Testis (tissue), 2 donors: ENCODE measurements at regions not wholly inside any gene's neighbourhood (a gene's known extent, or its start where the extent isn't known, plus 50 kb on each side); places are given as distances from the start of the nearest gene placed in this dataset.

Experiments
- DNase-seq: peaks from one replicate; pipeline ENCODE4 v3.0.0-alpha.2; 2019
- H3K27ac ChIP-seq, 2 donors: fragments of 200-600 bp; sonication (generic); one replicate each; pipeline ENCODE4 v1.5.1; 2019
- H3K27me3 ChIP-seq: fragments of 200-600 bp; sonication (generic); one replicate; pipeline ENCODE4 v1.5.1; 2019
- H3K36me3 ChIP-seq: fragments of 200-600 bp; sonication (generic); one replicate; pipeline ENCODE4 v1.5.1; 2017; ENCODE audit warnings: low read depth; ENCODE audit errors: missing control alignments
- H3K4me1 ChIP-seq: fragments of 200-600 bp; sonication (generic); one replicate; pipeline ENCODE4 v1.5.1; 2019
- H3K4me3 ChIP-seq, 2 donors: fragments of 200-600 bp; sonication (generic); one replicate each; pipeline ENCODE4 v1.5.1; 2017 to 2019
- H3K9me3 ChIP-seq: fragments of 200-600 bp; sonication (generic); one replicate; pipeline ENCODE4 v1.5.1; 2017
- CTCF ChIP-seq, 3 experiments: fragments of 450-650 bp in 2 of 3; fragments of 200-600 bp in 1 of 3; sonication (generic) in 1 of 3; IDR thresholded peaks; one replicate each; pipeline ENCODE4 v1.5.1; 2016 to 2019; ENCODE audit warnings: antibody characterized with exemption in 3 of 3, mild to moderate bottlenecking in 2 of 3, moderate library complexity in 1 of 3
- POLR2A ChIP-seq: fragments of 450-650 bp; IDR thresholded peaks from one replicate; pipeline ENCODE4 v1.6.1; 2017; ENCODE audit warnings: antibody characterized with exemption, mild to moderate bottlenecking, moderate library complexity
- WGBS, 2 donors: methylation state at CpG; one replicate each; pipeline ENCODE4 v1.1.5; 2018; 5-methylcytosine and 5-hydroxymethylcytosine counted together
- intact Hi-C: fragments of 100-400 bp; cut with DNase I; formaldehyde crosslinking; loops from one replicate; pipeline ENCODE4 v1.15.1; 2023; ENCODE audit warnings: low total_unique reads

DNA sequence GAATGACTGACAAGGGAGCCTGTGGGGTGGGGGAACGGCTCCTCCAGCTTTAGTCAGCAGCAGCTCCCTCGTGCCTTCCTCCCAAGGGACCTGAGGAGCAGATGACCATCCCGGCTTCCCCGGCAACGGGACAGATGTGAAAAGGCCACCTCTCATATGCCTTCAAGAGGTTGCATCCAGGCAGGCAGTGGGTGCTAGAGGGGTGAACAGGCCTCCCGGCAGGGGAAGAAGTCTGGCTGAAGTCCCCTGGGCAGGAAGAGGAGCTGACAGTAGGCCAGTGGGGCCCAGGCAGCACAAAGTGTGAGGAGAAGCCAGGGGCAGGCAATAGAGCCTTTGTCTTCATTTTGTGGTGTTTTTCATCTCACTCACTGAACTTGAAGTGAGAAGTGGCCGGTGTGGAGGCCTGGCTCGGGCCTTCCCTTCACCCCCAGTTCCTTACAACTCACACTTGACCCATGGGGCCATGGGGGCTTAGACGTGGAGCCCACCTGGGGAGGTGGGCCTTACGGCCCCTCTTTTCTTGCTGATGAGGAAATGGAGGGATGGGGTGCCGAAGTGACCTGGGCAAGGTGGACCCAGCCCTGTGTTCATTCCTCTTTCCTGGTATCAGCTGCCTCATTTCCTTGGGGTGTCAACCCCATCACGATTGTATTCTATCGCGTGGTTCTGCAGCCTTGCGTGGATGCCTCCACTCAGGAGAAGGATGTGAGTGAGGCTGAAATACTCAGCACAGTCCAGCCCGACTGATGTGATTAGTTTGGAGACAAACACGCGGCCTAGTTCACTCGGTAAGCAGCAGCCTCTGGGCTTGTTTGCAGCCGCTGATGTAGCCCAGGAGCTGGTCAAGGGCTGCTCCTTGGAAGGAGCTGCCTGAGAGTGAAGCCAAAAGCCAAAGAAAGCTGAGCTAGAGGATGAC, 115.5 kb upstream of the ALDH1A3 start:
- no peak for DNase-seq

DNA sequence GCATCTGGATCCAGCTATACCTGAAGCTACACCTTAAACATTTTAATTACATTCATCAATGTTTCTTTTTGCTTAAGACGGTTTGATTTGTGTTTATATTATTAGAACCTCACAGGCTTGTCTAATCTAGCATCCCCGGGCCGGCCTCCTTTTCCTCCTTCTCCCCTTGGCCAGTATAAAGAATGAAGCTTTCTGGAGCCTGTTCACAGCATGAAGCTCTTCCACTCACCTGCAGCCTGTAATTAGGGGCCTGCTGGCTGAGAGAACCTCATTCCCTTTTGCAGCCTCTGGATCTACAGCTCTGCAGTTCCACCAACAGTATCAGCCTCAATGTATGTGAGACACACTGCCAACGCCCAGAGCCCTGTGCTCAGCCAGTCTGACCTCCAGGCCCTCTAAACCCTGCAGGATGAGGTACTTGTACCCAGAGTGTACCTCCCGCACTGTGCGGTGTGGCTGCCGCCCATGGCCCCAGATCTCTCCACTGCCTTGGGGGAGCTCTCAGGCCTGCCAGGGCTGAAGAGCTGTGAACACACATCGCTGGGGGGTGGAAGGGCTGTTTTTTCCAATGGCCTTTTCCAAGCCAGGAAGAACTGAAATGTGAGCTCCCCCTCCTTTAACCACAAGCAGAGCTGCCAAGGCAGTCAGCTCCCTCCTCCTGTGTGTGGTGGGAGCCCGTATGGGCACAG, 114.7 kb upstream of the ALDH1A3 start:
- no peak overlapping the region for H3K27ac ChIP-seq
- intact Hi-C loops = no loop called here
- no peak for DNase-seq

More for the DNA sequence above, 115.5 kb upstream of the ALDH1A3 start:
- Histone ChIP-seq H3K9me3 (no peaks in the 10 kb centered on the region), H3K4me1 (peaks cover 4% of the 10 kb centered on the region), H3K27me3 (no peaks in the 10 kb centered on the region), H3K27ac (no peak overlapping the region), H3K4me3 (no peak overlapping the region), H3K36me3 (no peaks in the 10 kb centered on the region)
- TF ChIP-seq POLR2A = no peak
- TF ChIP-seq CTCF (IDR thresholded peaks at IDR 0.05) = no peak
- 89 to 91% methylated on average over 17 to 20 of the region's 20 CpGs for WGBS, 2 donors
- intact Hi-C loops = no loop called here

GRCh38 chr15:100765467-100766241, 114.0 kb upstream of the ALDH1A3 start:
- intact Hi-C loops = no loop called here
- DNase-seq = no peak
- no peak for TF ChIP-seq POLR2A
- TF ChIP-seq CTCF (IDR thresholded peaks at IDR 0.05) = no peak
- Histone ChIP-seq H3K27me3 (no peaks in the 10 kb centered on the region), H3K36me3 (no peaks in the 10 kb centered on the region), H3K27ac (no peak overlapping the region), H3K4me1 (peaks cover 5% of the 10 kb centered on the region), H3K4me3 (no peak overlapping the region), H3K9me3 (no peaks in the 10 kb centered on the region)
- 84 to 87% methylated on average over 15 to 24 of the region's 24 CpGs for WGBS, 2 donors

More for the DNA sequence above, 114.7 kb upstream of the ALDH1A3 start:
- H3K36me3 ChIP-seq = no peaks in the 10 kb centered on the region
- no peaks in the 10 kb centered on the region for H3K9me3 ChIP-seq
- TF ChIP-seq POLR2A = no peak
- no peak for TF ChIP-seq CTCF (IDR thresholded peaks at IDR 0.05)
- H3K4me1 ChIP-seq = no peaks in the 10 kb centered on the region
- WGBS, 2 donors = 78 to 93% methylated on average over 8 to 9 of the region's 9 CpGs
- no peaks in the 10 kb centered on the region for H3K27me3 ChIP-seq
- no peak overlapping the region for H3K4me3 ChIP-seq

DNA sequence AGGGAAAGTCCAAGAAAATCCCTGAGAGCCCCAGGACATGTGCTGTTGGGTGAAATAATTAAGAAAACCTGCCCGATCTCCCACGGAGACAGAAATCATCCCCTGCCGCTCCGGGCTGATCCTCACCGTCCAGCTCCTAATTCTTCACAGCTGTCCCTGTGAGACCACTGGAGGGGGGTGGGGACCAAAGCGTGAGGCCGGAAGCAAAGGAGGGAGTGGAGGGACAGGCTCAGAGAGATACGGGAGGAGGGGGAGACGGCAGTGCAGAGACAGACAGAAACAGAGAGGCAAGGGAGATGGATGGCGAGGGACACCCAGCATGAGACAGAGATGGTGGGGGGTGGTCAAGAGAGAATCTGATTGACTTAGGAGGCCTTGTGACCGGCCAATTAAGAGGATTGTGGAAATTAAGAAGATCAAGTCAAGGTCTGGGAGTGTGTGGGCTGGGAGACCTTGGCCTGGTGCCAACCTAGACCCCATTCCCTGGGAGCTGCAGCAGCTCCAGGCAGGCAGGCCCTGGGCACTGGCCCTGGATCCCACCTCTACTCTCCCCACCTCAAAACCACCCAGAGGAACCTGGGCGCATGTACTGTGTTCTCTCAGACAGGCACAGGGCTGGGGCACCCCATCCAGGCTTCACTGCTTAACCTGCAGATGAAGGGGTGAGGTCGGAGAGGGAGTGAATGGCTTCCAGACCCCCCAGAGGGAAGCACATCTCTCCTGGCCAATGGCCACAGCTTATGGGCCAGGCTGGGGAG, 113.2 kb upstream of the ALDH1A3 start:
- DNase-seq = no peak
- Histone ChIP-seq H3K4me3 (no peak overlapping the region), H3K27me3 (no peaks in the 10 kb centered on the region), H3K9me3 (no peaks in the 10 kb centered on the region), H3K27ac (no peak overlapping the region), H3K36me3 (no peaks in the 10 kb centered on the region), H3K4me1 (peaks cover 12% of the 10 kb centered on the region)
- WGBS, 2 donors = 56 to 71% methylated on average over 13 of the region's 13 CpGs
- TF ChIP-seq POLR2A (no peak), CTCF (IDR thresholded peaks at IDR 0.05) (no peak)
- intact Hi-C loops = no loop called here
